Right lobe of liver (tissue), 4 donors: ENCODE measurements at regions not wholly inside any gene's neighbourhood (a gene's known extent, or its start where the extent isn't known, plus 50 kb on each side); places are given as distances from the start of the nearest gene placed in this dataset.

Experiments used
- POLR2A ChIP-seq: fragments of 450-650 bp; IDR thresholded peaks from one replicate; pipeline ENCODE4 v1.6.1; 2017; ENCODE audit warnings: antibody characterized with exemption, mild to moderate bottlenecking
- TF ChIP-seq, protein P1 (sequence below), 4 donors: fragments of 200-600 bp in 3 of 4; fragments of 450-650 bp in 1 of 4; IDR thresholded peaks; one replicate each; pipeline versions ENCODE4 v1.5.1 to v1.8.0; 2016 to 2022; ENCODE audit warnings: antibody characterized with exemption in 4 of 4, mild to moderate bottlenecking in 2 of 4
- donor health status: DM: no; HTN: no; CAD: no.
- donor health status: DM: no; HTN: no; CAD: no.
- donor health status: DM: no; HTN: yes; CAD: no.

DNA sequence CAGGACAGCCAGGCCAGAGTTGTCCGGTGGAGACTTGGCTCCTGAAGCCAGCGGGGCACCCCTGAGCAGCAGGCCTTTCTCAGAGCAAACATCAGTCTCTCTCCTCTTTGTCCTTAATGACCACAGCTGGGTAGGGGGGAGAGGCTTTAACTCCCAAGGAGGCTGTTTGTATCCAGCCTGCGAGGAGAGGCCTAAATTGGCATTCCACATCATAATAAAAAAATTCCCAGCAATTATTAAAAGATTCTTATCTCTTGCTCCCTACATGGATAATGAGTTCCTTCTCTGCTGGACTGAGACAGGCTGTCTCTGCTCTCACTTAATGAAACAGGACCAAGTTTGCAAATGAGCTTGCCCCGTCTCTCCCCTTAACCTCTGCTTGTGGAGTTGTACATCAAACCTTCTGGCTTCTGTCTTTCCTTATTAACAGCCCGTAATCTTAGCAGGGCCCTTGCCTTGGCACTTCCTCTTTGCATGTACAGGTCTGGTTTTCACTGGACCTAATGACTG, 838.2 kb downstream of the MAFB start:
- no peak for TF ChIP-seq POLR2A
- TF ChIP-seq, protein P1, sequence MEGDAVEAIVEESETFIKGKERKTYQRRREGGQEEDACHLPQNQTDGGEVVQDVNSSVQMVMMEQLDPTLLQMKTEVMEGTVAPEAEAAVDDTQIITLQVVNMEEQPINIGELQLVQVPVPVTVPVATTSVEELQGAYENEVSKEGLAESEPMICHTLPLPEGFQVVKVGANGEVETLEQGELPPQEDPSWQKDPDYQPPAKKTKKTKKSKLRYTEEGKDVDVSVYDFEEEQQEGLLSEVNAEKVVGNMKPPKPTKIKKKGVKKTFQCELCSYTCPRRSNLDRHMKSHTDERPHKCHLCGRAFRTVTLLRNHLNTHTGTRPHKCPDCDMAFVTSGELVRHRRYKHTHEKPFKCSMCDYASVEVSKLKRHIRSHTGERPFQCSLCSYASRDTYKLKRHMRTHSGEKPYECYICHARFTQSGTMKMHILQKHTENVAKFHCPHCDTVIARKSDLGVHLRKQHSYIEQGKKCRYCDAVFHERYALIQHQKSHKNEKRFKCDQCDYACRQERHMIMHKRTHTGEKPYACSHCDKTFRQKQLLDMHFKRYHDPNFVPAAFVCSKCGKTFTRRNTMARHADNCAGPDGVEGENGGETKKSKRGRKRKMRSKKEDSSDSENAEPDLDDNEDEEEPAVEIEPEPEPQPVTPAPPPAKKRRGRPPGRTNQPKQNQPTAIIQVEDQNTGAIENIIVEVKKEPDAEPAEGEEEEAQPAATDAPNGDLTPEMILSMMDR (IDR thresholded peaks at IDR 0.05): no peak
